GM12892 (cell line): ENCODE measurements at regions not wholly inside any gene's neighbourhood (a gene's known extent, or its start where the extent isn't known, plus 50 kb on each side); places are given as distances from the start of the nearest gene placed in this dataset.

ENCODE experiments used
- POLR2A ChIP-seq: IDR thresholded peaks from 2 replicates; pipeline ENCODE4 v1.6.1; 2011; ENCODE audit warnings: low read depth, low read length, control low read depth
- POLR2AphosphoS5 ChIP-seq: IDR thresholded peaks from 2 replicates; pipeline ENCODE4 v1.6.1; 2011; ENCODE audit warnings: low read depth, low read length, control low read depth

DNA sequence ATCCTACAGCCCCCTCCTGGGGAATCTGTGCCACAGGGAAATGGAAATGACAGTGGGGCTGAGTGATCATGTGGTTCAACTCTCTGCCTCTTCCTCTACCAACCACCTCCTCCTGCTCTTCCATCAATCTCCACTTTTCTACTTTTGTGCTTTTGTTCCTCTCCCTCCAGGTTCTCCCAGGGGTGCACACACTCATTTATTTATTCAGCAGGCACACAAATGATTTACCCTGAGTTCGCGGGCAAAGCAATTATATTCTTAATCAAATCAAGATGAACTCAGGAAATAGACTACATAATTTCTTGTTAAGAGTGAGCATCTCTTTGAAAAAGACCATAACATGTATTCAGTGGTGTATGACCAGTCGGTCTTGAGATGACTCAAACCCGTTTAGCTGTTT is 69.2 kb downstream of the VCX3A start:
- no peak for TF ChIP-seq POLR2A
- TF ChIP-seq POLR2AphosphoS5: no peak
